ENCODE measurements at regions not wholly inside any gene's neighbourhood (a gene's known extent, or its start where the extent isn't known, plus 50 kb on each side); places are given as distances from the start of the nearest gene placed in this dataset.

GRCh38 chr3:187807086-187807862 lies 62.0 kb upstream of the BCL6 start:
- TF ChIP-seq CTCF (IDR thresholded peaks at IDR 0.05) (no peak), POLR2A (IDR thresholded peaks at IDR 0.05) (no peak)

Data from thyroid gland (tissue), 4 donors.